Skeletal muscle tissue (tissue), 3 donors: ENCODE measurements at regions not wholly inside any gene's neighbourhood (a gene's known extent, or its start where the extent isn't known, plus 50 kb on each side); places are given as distances from the start of the nearest gene placed in this dataset.

Experiments
- H3K27ac ChIP-seq: one replicate; pipeline ENCODE4 v1.7.0; 2013; ENCODE audit warnings: mild to moderate bottlenecking, low read depth, low read length, inconsistent platforms
- H3K27me3 ChIP-seq, 3 donors: one replicate each; pipeline ENCODE4 v1.7.0; 2013; ENCODE audit warnings: low read length in 3 of 3; ENCODE audit not compliant: control insufficient read depth in 3 of 3, insufficient read depth in 3 of 3
- H3K36me3 ChIP-seq, 3 donors: one replicate each; pipeline ENCODE4 v1.7.0; 2013; ENCODE audit warnings: low read length in 3 of 3; ENCODE audit not compliant: control insufficient read depth in 3 of 3, insufficient read depth in 3 of 3
- H3K4me1 ChIP-seq, 3 donors: one replicate each; pipeline ENCODE4 v1.7.0; 2013; ENCODE audit warnings: low read length in 3 of 3, mild to moderate bottlenecking in 3 of 3; ENCODE audit not compliant: control insufficient read depth in 3 of 3, insufficient read depth in 3 of 3
- H3K4me3 ChIP-seq, 3 donors: one replicate each; pipeline ENCODE4 v1.7.0; 2013; ENCODE audit warnings: low read length in 3 of 3
- H3K9ac ChIP-seq, 3 donors: one replicate each; pipeline ENCODE4 v1.7.0; 2013; ENCODE audit warnings: low read length in 3 of 3, mild to moderate bottlenecking in 3 of 3, moderate library complexity in 2 of 3, low read depth in 1 of 3
- H3K9me3 ChIP-seq, 3 donors: one replicate each; pipeline ENCODE4 v1.7.0; 2013; ENCODE audit warnings: low read length in 3 of 3; ENCODE audit not compliant: control insufficient read depth in 3 of 3
- donor health status: Osteomylitis.

DNA sequence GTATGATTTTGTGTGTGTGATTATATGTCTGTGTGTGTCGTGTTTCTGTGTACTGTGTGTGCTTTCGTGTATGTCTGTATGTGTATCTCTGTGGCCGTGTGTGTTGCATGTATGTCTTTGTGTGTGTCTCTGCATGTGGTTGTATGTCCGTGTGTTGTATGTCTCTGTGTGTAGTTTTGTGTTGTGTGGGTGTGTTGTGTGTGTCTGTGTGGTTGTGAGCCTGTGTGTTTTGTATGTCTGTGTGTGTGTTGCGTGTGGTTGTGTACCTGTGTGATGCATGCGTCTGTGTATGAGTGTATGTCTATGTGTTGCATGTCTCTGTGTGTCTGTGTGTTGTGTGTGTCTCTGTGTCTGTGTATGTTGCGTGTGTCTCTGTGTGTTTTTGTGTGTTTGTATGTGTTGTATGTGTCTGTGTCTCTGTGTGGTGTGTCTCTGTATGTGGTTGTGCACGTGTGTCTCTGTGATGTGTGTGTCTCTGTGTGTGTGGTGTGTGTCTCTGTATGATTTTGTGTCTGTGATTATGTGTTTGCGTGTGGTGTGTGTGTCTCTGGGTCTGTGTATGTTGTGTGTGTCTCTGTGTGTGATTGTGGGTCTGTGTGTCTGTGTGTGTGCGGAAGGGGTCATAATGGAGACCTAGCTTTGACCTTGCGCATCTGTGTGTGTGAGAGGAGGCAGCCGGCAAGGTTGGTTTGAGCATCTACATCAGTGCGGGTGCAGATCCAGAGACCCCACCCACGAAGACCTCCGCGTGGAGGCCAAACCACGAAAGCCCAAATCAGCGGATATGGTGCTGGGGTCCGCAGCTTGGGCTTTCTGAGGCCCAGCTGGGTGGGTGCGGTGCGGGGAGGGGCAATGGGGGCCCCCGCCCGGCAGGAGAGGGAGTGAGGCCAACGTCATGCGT lies 212.6 kb upstream of the GSE1 start:
- H3K9ac ChIP-seq = no peak overlapping the region
- H3K4me3 ChIP-seq = no peak overlapping the region
- no peaks in the 10 kb centered on the region for H3K9me3 ChIP-seq
- H3K4me1 ChIP-seq = peaks cover 8 to 16% (median 9%) of the 10 kb centered on the region in 3 donors
- no peaks in the 10 kb centered on the region for H3K27me3 ChIP-seq
- H3K27ac ChIP-seq = no peak overlapping the region
- H3K36me3 ChIP-seq = no peaks in the 10 kb centered on the region

GRCh38 chr16:85401370-85401916 lies 211.7 kb upstream of the GSE1 start:
- Histone ChIP-seq H3K27me3 (no peaks in the 10 kb centered on the region), H3K9ac (no peak overlapping the region), H3K27ac (no peak overlapping the region), H3K4me3 (no peak overlapping the region), H3K4me1 (peaks cover under 1 to 9% (median 6%) of the 10 kb centered on the region in 3 donors), H3K36me3 (no peaks in the 10 kb centered on the region), H3K9me3 (no peaks in the 10 kb centered on the region)

GRCh38 chr16:85401917-85402766 lies 211.0 kb upstream of the GSE1 start:
- no peak overlapping the region for H3K27ac ChIP-seq
- H3K4me1 ChIP-seq = peaks cover 0 to 4% (median 4%) of the 10 kb centered on the region in 3 donors
- no peak overlapping the region for H3K4me3 ChIP-seq
- H3K9me3 ChIP-seq = no peaks in the 10 kb centered on the region
- H3K27me3 ChIP-seq = no peaks in the 10 kb centered on the region
- no peaks in the 10 kb centered on the region for H3K36me3 ChIP-seq
- no peak overlapping the region for H3K9ac ChIP-seq

- Histone ChIP-seq H3K27me3 (no peaks in the 10 kb centered on the region), H3K27ac (no peak overlapping the region), H3K4me1 (peaks cover 0 to 4% (median 4%) of the 10 kb centered on the region in 3 donors), H3K4me3 (no peak overlapping the region), H3K9ac (no peak overlapping the region), H3K36me3 (no peaks in the 10 kb centered on the region), H3K9me3 (no peaks in the 10 kb centered on the region)
Measured at GRCh38 chr16:85402910-85403692, 210.0 kb upstream of the GSE1 start.

DNA sequence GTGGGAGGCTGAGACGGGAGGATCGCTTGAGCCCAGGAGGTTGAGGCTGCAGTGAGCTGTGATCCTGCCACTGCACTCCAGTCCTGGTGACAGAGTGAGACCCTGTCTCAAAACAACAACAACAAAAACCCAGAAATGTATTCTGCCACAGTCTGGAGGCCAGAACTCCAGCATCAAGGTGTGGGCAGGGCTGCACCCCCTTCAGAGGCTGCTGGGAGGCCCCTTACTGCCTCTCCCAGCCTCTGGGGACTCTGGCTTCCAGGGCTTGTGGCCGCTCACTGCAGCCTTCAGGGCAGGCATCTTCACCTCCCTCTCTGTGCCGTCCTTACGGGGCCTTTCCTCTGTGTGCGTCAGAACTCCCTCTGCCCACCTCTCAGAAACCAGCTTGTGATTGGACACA lies 209.4 kb upstream of the GSE1 start:
- no peaks in the 10 kb centered on the region for H3K36me3 ChIP-seq
- no peak overlapping the region for H3K27ac ChIP-seq
- H3K9ac ChIP-seq = no peak overlapping the region
- H3K4me1 ChIP-seq = peaks cover 0 to 4% (median 4%) of the 10 kb centered on the region in 3 donors
- H3K9me3 ChIP-seq = no peaks in the 10 kb centered on the region
- H3K4me3 ChIP-seq = no peak overlapping the region
- H3K27me3 ChIP-seq = no peaks in the 10 kb centered on the region

- Histone ChIP-seq H3K27me3 (no peaks in the 10 kb centered on the region), H3K4me3 (no peak overlapping the region), H3K9me3 (no peaks in the 10 kb centered on the region), H3K9ac (no peak overlapping the region), H3K36me3 (no peaks in the 10 kb centered on the region), H3K27ac (no peak overlapping the region), H3K4me1 (peaks cover 9 to 14% (median 13%) of the 10 kb centered on the region in 3 donors)
Measured at GRCh38 chr16:85412911-85413520, 200.1 kb upstream of the GSE1 start.

DNA sequence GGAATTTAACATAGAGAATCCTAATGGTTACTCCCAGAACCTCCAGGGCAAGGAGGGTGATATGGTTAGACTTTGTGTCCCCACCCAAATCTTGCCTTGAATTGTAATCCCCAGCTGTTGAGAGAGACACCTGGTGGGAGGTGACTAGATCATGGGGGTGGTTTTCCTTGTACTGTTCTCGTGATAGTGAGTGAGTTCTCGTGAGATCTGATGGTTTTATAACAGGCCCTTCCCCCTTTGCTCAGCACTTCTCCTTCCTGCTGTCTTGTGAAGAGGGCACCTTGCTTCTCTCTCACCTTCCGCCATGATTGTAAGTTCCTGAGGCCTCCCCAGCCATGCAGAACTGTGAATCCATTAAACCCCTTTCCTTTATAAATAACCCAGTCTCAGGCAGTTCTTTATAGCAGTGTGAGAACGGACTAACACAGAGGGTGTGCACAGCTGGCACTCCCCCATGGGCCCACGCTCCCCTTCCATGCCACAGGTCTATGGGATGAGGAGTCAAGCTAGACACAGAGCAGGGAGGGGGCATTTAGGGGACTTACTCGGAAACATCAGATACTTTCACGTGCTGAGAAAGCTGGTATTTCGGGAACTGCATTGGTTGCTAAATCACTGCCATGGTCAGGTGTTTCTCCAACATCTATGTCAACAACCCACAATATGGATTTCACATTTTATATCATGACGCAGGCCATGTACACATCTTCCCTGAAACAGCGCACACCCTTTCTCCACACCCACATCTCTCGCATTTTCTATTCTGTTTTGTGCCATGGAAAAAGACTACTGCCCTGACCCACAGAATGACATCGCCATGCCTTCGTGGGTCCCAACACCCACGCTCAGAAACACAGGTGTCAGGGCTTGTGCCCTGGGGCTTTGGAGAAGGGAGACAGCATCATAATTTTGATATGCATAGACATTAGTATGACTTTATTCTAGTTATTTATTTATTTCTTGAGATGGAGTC lies 199.1 kb upstream of the GSE1 start:
- H3K4me3 ChIP-seq = no peak overlapping the region
- H3K36me3 ChIP-seq = no peaks in the 10 kb centered on the region
- no peaks in the 10 kb centered on the region for H3K9me3 ChIP-seq
- peaks cover 9 to 14% (median 13%) of the 10 kb centered on the region in 3 donors for H3K4me1 ChIP-seq
- no peak overlapping the region for H3K27ac ChIP-seq
- no peaks in the 10 kb centered on the region for H3K27me3 ChIP-seq
- no peak overlapping the region for H3K9ac ChIP-seq

GRCh38 chr16:85415196-85416090 lies 197.7 kb upstream of the GSE1 start:
- Histone ChIP-seq H3K9ac (peak overlapping the region in 2 of 3 donors; percentile 21 to 64), H3K36me3 (no peaks in the 10 kb centered on the region), H3K4me1 (peaks cover 10 to 16% (median 14%) of the 10 kb centered on the region in 3 donors), H3K4me3 (no peak overlapping the region), H3K9me3 (no peaks in the 10 kb centered on the region), H3K27ac (no peak overlapping the region), H3K27me3 (no peaks in the 10 kb centered on the region)
